ENCODE measurements at regions not wholly inside any gene's neighbourhood (a gene's known extent, or its start where the extent isn't known, plus 50 kb on each side); places are given as distances from the start of the nearest gene placed in this dataset.

DNA sequence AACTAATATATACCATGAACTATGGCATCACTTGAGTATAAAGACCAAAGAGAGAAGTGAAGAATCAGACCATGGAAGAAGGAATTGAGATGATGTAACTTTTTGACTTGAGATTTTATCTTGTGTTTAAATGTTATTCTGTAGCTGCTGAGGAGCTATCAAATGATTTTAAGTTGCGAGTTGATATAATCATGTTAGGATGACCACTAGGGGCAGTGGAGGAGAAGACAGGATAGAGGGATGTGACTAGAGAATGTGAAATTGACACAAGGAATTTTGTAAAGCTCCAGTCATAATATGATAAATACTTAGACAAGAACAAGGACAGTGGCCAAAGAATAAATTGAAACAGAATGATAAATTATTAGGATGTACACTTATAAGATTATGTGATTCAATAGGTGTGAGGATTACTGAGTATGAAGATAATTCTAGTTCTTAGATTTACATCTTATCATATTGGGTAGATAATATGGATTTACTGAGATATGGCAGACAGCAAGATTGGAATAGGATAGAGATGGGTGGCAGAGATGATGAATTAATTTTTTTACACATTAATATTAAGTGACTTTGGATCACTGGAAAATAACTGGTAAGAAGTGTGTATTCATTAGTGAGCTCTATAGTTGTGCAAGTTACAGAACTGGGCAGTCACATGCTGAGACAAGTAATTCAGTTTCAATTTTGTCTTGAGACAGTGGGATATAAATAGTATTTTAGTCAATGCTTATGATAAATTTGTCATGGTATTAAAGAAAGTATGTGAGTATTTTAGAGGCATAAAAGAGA is 816.0 kb upstream of the PCDH10 start:
- RAD21 ChIA-PET (ENCODE audit: low non-redundant PET in 1 of 2, low total read pairs in 2 of 2, uncharacterized antibody in 2 of 2, unreplicated experiment in 2 of 2), result no interaction called here
- Histone ChIP-seq H3K9me3 (ENCODE audit: control insufficient read depth in 1 of 2, insufficient read depth in 1 of 2, low read depth in 1 of 2, low read length in 2 of 2) (no peaks in the 10 kb centered on the region), H3K27me3 (ENCODE audit: insufficient read depth, low read length) (no peaks in the 10 kb centered on the region), H2AFZ (ENCODE audit: low read depth, low read length, poor library complexity, severe bottlenecking) (no peak overlapping the region), H3K4me1 (ENCODE audit: control insufficient read depth in 1 of 2, insufficient read depth in 2 of 2, low read length in 2 of 2) (no peaks in the 10 kb centered on the region), H3K4me2 (ENCODE audit: low read length) (no peak overlapping the region), H3K36me3 (ENCODE audit: control insufficient read depth in 1 of 2, insufficient read depth in 2 of 2, low read length in 2 of 2) (no peaks in the 10 kb centered on the region), H3K79me2 (ENCODE audit: insufficient read depth, low read length) (no peaks in the 10 kb centered on the region), H4K20me1 (ENCODE audit: insufficient read depth) (no peaks in the 10 kb centered on the region), H3K4me3 (replicated peaks in 1 of 2; ENCODE audit: low read depth in 1 of 2, low read length in 2 of 2) (no peak overlapping the region), H3K9me2 (ENCODE audit: insufficient read depth) (no peaks in the 10 kb centered on the region), H3K9ac (ENCODE audit: low read length) (no peak overlapping the region), H3K27ac (ENCODE audit: low read depth, low read length) (no peak overlapping the region)
- CTCF ChIA-PET, result interaction anchor here (0.7 to 1.9 kb wide), 9 partner anchors 10 to 255 kb away, joined by 3 to 5 read pairs (median 4); no protein-coding TSS in a partner anchor
- ATAC-seq (peak; percentile 75), DNase-seq (ENCODE audit: low read depth, low spot score) (peak; percentile 21)
- POLR2A ChIA-PET, result no interaction called here
- intact Hi-C loops (cut with micrococcal nuclease), result no loop called here
- no TSS peak for BruUV-seq (replicated peaks)
- TF ChIP-seq RAD21 (IDR thresholded peaks at IDR 0.05; ENCODE audit: low read depth) (peak; percentile 39), CBX3 (IDR thresholded peaks at IDR 0.05; ENCODE audit: low read depth) (no peak), EZH2phosphoT487 (IDR thresholded peaks at IDR 0.05; ENCODE audit: borderline replicate concordance) (no peak), SRF (IDR thresholded peaks at IDR 0.05; ENCODE audit: low read depth) (no peak), CEBPB (IDR thresholded peaks at IDR 0.05; ENCODE audit: low read depth) (no peak), POLR2A (IDR thresholded peaks at IDR 0.05; ENCODE audit: borderline replicate concordance, extremely low read depth, insufficient read depth, insufficient read length) (no peak), EGR1 (IDR thresholded peaks at IDR 0.05; ENCODE audit: low read depth) (no peak), EZH2 (IDR thresholded peaks at IDR 0.05) (no peak)
- TF ChIP-seq, protein P1, sequence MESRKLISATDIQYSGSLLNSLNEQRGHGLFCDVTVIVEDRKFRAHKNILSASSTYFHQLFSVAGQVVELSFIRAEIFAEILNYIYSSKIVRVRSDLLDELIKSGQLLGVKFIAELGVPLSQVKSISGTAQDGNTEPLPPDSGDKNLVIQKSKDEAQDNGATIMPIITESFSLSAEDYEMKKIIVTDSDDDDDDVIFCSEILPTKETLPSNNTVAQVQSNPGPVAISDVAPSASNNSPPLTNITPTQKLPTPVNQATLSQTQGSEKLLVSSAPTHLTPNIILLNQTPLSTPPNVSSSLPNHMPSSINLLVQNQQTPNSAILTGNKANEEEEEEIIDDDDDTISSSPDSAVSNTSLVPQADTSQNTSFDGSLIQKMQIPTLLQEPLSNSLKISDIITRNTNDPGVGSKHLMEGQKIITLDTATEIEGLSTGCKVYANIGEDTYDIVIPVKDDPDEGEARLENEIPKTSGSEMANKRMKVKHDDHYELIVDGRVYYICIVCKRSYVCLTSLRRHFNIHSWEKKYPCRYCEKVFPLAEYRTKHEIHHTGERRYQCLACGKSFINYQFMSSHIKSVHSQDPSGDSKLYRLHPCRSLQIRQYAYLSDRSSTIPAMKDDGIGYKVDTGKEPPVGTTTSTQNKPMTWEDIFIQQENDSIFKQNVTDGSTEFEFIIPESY (IDR thresholded peaks at IDR 0.05; ENCODE audit: extremely low read depth, insufficient replicate concordance, low read length), result no peak
- TF ChIP-seq, protein P2, sequence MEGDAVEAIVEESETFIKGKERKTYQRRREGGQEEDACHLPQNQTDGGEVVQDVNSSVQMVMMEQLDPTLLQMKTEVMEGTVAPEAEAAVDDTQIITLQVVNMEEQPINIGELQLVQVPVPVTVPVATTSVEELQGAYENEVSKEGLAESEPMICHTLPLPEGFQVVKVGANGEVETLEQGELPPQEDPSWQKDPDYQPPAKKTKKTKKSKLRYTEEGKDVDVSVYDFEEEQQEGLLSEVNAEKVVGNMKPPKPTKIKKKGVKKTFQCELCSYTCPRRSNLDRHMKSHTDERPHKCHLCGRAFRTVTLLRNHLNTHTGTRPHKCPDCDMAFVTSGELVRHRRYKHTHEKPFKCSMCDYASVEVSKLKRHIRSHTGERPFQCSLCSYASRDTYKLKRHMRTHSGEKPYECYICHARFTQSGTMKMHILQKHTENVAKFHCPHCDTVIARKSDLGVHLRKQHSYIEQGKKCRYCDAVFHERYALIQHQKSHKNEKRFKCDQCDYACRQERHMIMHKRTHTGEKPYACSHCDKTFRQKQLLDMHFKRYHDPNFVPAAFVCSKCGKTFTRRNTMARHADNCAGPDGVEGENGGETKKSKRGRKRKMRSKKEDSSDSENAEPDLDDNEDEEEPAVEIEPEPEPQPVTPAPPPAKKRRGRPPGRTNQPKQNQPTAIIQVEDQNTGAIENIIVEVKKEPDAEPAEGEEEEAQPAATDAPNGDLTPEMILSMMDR (IDR thresholded peaks at IDR 0.05 in 2 of 3, conservative IDR thresholded peaks at IDR 0.05 in 1 of 3; ENCODE audit: borderline replicate concordance in 1 of 3, insufficient read depth in 1 of 3, low read depth in 2 of 3, low read length in 2 of 3), result peak; percentile 9 to 70 (median 45); a peak in 5 of 6 replicates
